GM08714 (cell line): ENCODE measurements at regions not wholly inside any gene's neighbourhood (a gene's known extent, or its start where the extent isn't known, plus 50 kb on each side); places are given as distances from the start of the nearest gene placed in this dataset.

Experiments used
- H3K4me3 ChIP-seq: fragments of 200-500 bp; sonication (Bioruptor generic); 2 replicates; pipeline ENCODE4 v1.5.1; 2014; ENCODE audit warnings: mild to moderate bottlenecking, low read length, inconsistent platforms
- ZNF274 ChIP-seq: IDR thresholded peaks from 2 replicates; pipeline ENCODE4 v1.6.1; 2012; ENCODE audit warnings: mild to moderate bottlenecking, low read depth, low read length

DNA sequence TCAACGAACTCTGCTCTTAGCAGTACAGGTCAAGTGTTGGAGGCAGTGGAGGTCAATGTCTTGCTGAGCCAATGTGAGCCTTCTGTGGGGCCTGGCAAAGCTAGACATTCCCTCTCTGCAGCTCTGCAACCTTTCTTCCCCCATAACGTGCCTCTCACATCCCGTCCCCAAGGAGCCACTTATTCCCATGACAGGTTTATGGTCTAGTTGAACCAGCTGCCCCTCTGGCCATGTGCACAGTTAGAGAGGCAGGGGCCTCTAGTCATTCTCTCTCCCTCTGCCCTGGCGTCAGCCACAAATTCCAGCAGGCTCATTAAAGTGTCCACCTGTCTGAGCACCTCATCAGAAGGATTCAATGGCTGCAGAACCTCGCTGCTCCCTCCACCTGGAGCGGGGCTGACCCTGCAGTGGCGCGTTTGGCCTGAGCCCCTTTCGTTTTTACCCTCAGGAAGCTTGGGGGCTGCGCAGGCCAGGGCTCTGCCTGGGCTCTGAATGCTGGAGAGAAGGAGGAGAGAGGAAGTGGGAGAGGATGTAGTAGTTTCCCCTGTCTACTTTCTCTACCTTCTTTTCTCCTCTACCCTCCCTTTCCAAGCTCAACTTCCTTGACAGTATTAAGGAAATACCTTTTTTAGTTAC lies 302.1 kb upstream of the B3GAT1 start:
- no peak overlapping the region for H3K4me3 ChIP-seq
- no peak for TF ChIP-seq ZNF274

DNA sequence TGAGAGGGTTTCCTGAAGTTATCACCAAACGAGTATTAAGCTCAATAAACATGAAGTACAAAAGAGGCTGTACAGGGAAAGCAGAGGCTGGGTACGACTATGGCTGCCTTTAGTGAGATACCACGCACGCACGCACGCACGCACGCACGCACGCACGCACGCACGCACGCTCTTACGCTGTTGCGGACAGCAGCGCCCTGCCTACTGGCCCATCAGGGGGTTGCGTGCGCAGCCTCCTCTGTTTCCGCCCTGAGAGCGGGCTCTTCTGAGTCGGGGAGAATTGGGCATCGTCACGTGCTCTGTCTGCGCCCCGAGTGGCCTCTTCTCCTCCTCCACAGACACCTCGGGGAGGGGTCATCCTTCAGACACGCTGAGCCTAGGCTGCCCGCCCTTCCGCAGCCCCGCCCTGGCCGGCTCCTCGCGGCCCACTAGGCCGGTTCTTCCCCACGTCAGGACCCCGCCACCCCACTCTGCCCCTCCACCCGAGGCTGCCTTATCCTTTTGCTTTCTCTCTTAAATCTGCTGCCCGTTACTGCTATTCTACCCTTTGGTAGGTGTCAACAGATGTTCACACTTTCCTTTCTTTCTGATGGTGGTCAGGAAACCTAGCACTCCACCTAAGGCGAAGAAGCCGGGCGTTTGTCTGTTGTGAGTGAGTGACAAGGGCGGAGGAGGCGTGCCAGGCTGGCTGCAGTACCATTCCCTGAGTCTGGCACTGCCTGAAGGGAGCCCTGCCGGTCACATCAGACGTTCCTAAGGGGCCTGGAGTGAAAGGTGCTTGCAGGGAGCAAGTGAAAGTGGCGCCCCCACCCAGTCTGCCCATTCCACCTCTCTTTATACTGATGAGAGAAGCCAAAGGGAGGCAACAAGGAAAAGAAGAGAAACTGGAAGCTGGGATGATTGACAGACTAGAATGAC lies 300.4 kb upstream of the B3GAT1 start:
- no peak for TF ChIP-seq ZNF274
- no peak overlapping the region for H3K4me3 ChIP-seq

DNA sequence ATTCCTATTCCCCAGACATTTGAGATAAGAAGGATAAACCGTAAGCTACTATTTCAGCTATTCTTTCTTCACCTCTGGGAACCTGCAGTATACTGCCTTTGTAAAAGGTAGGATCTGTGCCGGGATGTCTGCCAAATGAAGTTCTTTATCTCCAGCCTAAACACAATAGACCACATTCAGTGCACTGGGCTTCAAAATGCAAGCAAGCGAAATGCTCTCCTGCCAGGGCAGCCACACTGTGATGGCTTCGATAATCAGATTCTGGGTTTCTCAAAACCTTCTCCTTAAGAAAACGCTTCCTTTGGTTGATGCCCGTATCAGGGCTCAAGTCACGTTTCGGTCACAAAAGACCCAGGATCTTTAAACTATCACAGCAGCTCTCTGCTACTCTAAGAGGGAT lies 299.5 kb upstream of the B3GAT1 start:
- no peak for TF ChIP-seq ZNF274
- H3K4me3 ChIP-seq = no peak overlapping the region

DNA sequence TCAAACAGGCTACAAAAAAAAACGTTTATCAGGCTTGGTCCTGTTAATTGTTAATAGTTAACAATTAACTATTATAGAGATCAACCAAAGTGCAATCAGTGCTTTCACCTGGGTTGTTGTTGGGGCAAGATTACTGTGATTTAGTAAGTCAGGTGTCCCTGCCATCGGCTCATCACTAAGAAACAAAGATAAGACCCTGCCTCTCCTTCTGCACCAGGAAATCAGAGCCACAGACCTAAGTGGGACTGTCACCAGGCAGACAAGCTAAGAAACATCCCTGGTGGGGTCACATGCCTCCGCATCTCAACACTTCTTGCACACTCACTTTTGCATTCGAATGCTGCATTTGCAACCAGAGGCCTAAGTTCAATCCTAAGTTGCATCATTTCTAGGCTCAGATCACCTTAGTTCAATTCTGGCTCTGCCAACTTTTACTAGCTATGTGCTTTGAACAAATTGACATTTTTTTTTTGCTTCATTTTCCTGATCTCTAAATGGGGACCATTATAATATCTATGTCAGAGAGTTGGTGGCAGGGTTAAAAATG lies 298.9 kb upstream of the B3GAT1 start:
- no peak for TF ChIP-seq ZNF274
- no peak overlapping the region for H3K4me3 ChIP-seq

DNA sequence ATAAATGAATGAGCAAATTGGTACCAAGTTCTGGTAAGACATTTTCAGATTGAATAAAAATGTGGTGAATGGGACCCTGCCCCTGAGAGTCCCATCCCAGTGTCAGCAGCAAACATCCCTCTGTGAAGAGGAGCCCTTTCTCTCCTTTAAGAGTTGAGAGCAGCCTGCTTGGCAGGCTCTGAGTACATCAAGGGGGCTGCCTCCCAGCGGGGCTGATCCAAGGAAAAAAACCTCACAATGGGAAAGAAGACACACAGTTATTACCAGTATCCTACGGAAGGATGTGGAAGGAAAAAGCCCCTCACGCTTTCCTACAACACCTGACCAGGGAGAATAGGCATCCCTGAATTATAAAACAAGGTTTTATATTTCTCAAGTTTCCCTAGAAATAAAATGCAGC lies 293.8 kb upstream of the B3GAT1 start:
- no peak overlapping the region for H3K4me3 ChIP-seq
- no peak for TF ChIP-seq ZNF274

- H3K4me3 ChIP-seq = no peak overlapping the region
- no peak for TF ChIP-seq ZNF274
These were observed 290.8 kb upstream of the B3GAT1 start for GRCh38 chr11:134702827-134703226.

DNA sequence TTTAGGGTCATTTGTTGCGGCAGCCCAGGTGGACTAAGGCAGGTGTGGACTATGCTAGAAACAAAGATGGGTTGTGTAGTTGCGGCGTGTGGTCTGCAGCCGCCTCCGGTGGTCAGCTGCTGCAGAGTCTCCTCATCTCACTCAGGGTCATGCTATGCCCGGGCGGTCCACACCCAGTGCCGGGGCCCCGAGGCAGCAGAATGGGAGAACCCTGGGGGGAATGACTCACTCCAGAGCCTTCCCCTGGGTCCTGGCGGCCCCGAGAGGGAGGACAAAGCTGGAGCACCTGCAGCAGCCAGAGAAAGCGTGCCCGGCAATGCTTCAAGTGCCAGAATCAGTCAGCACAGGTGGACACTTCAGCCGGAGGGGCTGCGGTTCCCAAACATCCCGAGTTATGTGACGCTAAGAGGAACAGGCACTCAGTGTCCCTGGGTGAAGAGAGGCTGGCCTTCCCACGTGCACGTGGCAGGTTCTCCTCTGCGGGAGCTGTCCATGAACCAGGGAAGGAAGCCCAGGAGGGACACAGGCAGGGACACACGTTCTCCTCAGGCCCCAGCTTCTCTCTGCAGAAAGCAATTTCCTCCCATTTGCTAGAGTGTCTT lies 289.6 kb upstream of the B3GAT1 start:
- TF ChIP-seq ZNF274 = no peak
- H3K4me3 ChIP-seq = no peak overlapping the region

- H3K4me3 ChIP-seq = no peak overlapping the region
- TF ChIP-seq ZNF274 = no peak
These were observed 288.1 kb upstream of the B3GAT1 start for GRCh38 chr11:134700101-134700640.

DNA sequence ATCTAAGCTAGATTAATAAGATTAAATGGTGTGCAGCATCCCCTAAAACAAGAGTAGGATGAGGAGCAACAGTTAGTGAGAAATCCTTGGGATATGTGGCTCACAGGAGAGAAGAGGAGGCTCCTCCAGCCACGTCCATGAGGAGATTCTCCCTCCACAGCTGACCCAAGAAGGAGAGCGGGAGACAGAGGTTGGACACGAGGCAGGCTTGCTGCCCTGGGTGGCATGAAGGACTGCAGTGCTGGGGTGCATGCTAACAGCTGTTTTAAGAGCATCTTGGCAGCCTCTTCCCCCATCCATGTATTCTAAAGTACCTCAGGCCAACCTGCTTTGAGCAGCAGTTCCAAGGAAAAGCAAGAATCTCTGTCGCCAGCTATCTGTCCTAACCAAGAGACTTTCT lies 284.4 kb upstream of the B3GAT1 start:
- H3K4me3 ChIP-seq = no peak overlapping the region
- TF ChIP-seq ZNF274 = no peak

GRCh38 chr11:134691985-134692384 lies 279.9 kb upstream of the B3GAT1 start:
- no peak overlapping the region for H3K4me3 ChIP-seq
- TF ChIP-seq ZNF274 = no peak

DNA sequence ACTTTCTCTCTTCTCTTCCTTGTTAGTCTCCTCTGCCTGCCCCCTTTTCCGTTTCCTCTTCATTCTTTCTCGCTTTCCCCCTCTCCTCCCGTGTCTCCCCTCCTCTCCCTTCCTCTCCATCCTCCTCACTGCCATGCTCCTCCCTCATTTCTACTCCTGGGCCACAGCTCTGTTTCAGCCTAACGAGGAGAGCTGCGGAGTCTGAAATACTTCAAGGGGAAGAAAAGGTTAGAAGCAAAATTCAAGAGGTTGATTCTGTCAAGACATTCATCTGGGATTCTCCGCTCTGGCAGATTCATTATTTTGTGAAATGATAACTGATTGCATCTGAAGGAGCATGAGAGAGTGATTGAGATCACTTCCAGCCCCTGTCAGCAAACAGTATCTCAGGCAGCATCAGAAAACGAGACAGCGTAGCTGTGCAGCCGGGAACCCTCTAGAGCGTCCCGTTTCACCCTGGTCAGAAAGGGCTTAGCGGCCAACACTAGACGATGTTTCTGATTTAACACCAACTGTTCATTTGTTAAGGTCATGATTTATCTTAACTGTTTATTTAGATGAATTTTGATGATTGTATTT lies 279.3 kb upstream of the B3GAT1 start:
- H3K4me3 ChIP-seq = no peak overlapping the region

DNA sequence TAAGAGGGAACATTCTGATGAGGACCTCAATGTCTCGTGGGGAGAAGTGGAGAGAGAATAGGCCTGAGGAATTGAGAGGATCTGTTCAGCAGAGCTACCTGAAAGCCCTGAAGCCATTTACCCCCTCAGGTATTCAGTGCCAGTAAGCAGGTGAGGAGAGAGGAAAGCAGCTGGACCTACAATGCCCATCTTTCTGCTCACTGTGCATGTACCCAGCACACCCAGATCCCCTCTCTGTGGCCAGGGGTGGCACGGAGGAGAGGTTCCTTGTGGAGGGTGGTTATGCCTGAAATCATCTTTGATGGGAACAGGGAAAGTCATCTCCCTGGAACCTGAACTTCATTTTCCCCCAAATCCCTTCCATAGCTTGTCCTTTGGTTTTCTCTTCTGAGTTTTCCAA lies 277.8 kb upstream of the B3GAT1 start:
- no peak for TF ChIP-seq ZNF274
- no peak overlapping the region for H3K4me3 ChIP-seq

More for the DNA sequence above, 279.3 kb upstream of the B3GAT1 start:
- no peak for TF ChIP-seq ZNF274

DNA sequence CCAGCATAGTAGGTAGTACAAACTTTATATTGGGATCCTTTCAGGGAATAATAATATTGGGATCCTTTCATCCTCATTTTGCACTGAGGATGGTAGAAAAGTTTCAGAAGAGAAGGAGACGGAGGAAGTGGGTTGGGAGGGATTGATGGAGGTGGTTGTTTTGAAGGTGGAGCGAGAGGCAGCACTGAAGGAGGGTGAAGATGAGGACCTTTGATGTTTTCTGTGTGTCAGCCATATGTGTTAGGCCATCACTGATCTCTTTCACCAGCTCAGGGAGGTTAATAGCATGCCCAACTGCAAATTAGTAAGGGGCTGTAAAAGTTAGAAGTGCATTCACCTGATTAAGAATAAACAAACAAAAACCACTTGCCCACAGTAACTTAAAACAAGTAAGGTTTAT lies 275.5 kb upstream of the B3GAT1 start:
- H3K4me3 ChIP-seq = no peak overlapping the region
- TF ChIP-seq ZNF274 = no peak

DNA sequence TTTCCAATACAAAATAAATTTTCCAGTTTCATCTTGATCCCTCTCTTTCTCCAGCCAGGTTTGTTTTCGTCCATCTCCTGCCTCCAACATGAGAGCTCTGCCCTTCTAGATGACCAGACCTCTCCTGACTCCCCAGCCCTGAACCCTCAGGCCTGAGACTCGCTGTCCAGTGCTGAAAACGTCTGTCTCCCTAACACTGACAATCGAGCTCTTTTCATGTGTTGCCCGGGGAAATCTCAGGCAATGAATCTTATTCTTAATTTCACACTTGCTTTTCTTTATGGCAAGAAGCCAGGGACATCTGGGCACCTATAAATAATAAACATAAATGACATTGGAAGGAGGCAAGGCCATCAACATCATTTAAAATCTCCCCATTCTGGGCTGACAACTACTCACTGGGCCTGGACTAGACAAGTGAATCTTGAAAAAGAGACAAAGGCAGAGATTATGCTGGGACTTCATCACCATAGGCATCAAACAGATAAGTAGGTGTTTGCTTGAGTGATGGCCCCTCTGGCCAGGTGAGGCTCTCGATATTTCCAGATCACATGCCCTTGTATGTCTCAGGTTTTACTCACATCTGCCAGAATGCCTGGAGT lies 274.5 kb upstream of the B3GAT1 start:
- H3K4me3 ChIP-seq = no peak overlapping the region
- no peak for TF ChIP-seq ZNF274
